HepG2 (cell line): ENCODE measurements at regions not wholly inside any gene's neighbourhood (a gene's known extent, or its start where the extent isn't known, plus 50 kb on each side); places are given as distances from the start of the nearest gene placed in this dataset.

Experiments used
- GTF3A ChIP-seq: sonication (generic); formaldehyde crosslinking; conservative IDR thresholded peaks from 2 replicates; pipeline ENCODE4 v1.4.0; 2020; ENCODE audit warnings: mild to moderate bottlenecking, missing genetic modification reagents
- HDAC1 ChIP-seq: sonication (generic); formaldehyde crosslinking; IDR thresholded peaks from 2 replicates; pipeline ENCODE4 v1.5.1; 2020; ENCODE audit warnings: mild to moderate bottlenecking, missing genetic modification reagents
- HOXA7 ChIP-seq: sonication (generic); formaldehyde crosslinking; IDR thresholded peaks from 2 replicates; pipeline ENCODE4 v1.8.1; 2022; ENCODE audit warnings: mild to moderate bottlenecking, missing genetic modification reagents, moderate library complexity
- MAFK ChIP-seq, 2 experiments: IDR thresholded peaks in 1 of 2; conservative IDR thresholded peaks in 1 of 2; 2 replicates each; pipeline ENCODE4 v1.6.1; 2011; ENCODE audit warnings: improper control_type of control experiment in 2 of 2, low read length in 2 of 2
- RBM39 ChIP-seq: fragments of 200-400 bp; formaldehyde crosslinking; IDR thresholded peaks from one replicate; pipeline ENCODE4 v1.6.1; 2018; ENCODE audit warnings: antibody characterized with exemption, mild to moderate bottlenecking, low read depth, low read length; ENCODE audit not compliant: poor library complexity, severe bottlenecking
- RNF2 ChIP-seq: fragments of 450-650 bp; conservative IDR thresholded peaks from 2 replicates; pipeline ENCODE4 v1.6.1; 2016; ENCODE audit warnings: low read depth
- ZBTB1 ChIP-seq: sonication (generic); formaldehyde crosslinking; IDR thresholded peaks from 2 replicates; pipeline ENCODE4 v1.4.0; 2020; ENCODE audit warnings: missing genetic modification reagents, borderline replicate concordance
- TF ChIP-seq, protein P1 (sequence below): sonication (generic); formaldehyde crosslinking; IDR thresholded peaks from 2 replicates; pipeline ENCODE4 v1.9.0; 2021; ENCODE audit warnings: missing genetic modification reagents, borderline replicate concordance
- TF ChIP-seq, protein P2 (sequence below): sonication (generic); formaldehyde crosslinking; IDR thresholded peaks from 2 replicates; pipeline ENCODE4 v1.5.0; 2020; ENCODE audit warnings: mild to moderate bottlenecking, missing genetic modification reagents, moderate library complexity
- TF ChIP-seq, protein P3 (sequence below): sonication (generic); formaldehyde crosslinking; conservative IDR thresholded peaks from 2 replicates; pipeline ENCODE4 v1.5.0; 2020; ENCODE audit warnings: missing genetic modification reagents
- TF ChIP-seq, protein P4 (sequence below): sonication (generic); formaldehyde crosslinking; IDR thresholded peaks from 2 replicates; pipeline ENCODE4 v1.8.0; 2022; ENCODE audit warnings: mild to moderate bottlenecking, missing genetic modification reagents; ENCODE audit not compliant: insufficient replicate concordance
- TF ChIP-seq, protein P5 (sequence below), 2 experiments: sonication (generic) in 1 of 2; formaldehyde crosslinking in 1 of 2; IDR thresholded peaks; 2 replicates each; pipeline versions ENCODE4 v1.4.0 to v1.6.1; 2018 to 2020; ENCODE audit warnings: missing genetic modification reagents in 2 of 2, borderline replicate concordance in 1 of 2, low read depth in 1 of 2, mild to moderate bottlenecking in 1 of 2, missing biosample characterization in 1 of 2

DNA sequence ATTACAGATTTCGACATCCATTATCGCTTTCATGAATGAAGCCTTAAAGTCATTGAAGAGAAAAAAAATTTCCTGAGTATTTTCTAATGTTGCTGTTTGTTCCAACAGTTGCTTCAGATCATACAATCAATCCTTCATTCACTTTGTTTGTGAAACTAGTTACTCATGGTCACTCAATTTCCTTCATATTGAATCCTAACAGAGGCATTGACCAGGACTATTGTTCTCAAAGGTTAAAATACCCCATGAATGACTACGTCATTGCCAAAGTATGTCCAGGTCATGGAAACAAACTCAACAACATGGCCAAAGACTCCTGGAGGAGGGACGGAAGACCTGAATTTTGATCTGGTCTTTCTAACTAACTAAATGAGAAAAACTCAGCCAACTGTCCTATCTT is 54.0 kb upstream of the ABCB5 start:
- no peak for TF ChIP-seq ZBTB1 (CRISPR knock-in tag)
- TF ChIP-seq, protein P1, sequence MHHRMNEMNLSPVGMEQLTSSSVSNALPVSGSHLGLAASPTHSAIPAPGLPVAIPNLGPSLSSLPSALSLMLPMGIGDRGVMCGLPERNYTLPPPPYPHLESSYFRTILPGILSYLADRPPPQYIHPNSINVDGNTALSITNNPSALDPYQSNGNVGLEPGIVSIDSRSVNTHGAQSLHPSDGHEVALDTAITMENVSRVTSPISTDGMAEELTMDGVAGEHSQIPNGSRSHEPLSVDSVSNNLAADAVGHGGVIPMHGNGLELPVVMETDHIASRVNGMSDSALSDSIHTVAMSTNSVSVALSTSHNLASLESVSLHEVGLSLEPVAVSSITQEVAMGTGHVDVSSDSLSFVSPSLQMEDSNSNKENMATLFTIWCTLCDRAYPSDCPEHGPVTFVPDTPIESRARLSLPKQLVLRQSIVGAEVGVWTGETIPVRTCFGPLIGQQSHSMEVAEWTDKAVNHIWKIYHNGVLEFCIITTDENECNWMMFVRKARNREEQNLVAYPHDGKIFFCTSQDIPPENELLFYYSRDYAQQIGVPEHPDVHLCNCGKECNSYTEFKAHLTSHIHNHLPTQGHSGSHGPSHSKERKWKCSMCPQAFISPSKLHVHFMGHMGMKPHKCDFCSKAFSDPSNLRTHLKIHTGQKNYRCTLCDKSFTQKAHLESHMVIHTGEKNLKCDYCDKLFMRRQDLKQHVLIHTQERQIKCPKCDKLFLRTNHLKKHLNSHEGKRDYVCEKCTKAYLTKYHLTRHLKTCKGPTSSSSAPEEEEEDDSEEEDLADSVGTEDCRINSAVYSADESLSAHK (CRISPR knock-in tag) = no peak
- no peak for TF ChIP-seq GTF3A
- TF ChIP-seq, protein P2, sequence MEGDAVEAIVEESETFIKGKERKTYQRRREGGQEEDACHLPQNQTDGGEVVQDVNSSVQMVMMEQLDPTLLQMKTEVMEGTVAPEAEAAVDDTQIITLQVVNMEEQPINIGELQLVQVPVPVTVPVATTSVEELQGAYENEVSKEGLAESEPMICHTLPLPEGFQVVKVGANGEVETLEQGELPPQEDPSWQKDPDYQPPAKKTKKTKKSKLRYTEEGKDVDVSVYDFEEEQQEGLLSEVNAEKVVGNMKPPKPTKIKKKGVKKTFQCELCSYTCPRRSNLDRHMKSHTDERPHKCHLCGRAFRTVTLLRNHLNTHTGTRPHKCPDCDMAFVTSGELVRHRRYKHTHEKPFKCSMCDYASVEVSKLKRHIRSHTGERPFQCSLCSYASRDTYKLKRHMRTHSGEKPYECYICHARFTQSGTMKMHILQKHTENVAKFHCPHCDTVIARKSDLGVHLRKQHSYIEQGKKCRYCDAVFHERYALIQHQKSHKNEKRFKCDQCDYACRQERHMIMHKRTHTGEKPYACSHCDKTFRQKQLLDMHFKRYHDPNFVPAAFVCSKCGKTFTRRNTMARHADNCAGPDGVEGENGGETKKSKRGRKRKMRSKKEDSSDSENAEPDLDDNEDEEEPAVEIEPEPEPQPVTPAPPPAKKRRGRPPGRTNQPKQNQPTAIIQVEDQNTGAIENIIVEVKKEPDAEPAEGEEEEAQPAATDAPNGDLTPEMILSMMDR (CRISPR knock-in tag) = no peak
- no peak for TF ChIP-seq HDAC1
- TF ChIP-seq, protein P3, sequence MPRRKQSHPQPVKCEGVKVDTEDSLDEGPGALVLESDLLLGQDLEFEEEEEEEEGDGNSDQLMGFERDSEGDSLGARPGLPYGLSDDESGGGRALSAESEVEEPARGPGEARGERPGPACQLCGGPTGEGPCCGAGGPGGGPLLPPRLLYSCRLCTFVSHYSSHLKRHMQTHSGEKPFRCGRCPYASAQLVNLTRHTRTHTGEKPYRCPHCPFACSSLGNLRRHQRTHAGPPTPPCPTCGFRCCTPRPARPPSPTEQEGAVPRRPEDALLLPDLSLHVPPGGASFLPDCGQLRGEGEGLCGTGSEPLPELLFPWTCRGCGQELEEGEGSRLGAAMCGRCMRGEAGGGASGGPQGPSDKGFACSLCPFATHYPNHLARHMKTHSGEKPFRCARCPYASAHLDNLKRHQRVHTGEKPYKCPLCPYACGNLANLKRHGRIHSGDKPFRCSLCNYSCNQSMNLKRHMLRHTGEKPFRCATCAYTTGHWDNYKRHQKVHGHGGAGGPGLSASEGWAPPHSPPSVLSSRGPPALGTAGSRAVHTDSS (CRISPR knock-in tag) = no peak
- TF ChIP-seq, protein P4, sequence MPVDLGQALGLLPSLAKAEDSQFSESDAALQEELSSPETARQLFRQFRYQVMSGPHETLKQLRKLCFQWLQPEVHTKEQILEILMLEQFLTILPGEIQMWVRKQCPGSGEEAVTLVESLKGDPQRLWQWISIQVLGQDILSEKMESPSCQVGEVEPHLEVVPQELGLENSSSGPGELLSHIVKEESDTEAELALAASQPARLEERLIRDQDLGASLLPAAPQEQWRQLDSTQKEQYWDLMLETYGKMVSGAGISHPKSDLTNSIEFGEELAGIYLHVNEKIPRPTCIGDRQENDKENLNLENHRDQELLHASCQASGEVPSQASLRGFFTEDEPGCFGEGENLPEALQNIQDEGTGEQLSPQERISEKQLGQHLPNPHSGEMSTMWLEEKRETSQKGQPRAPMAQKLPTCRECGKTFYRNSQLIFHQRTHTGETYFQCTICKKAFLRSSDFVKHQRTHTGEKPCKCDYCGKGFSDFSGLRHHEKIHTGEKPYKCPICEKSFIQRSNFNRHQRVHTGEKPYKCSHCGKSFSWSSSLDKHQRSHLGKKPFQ (CRISPR knock-in tag) = no peak
- no peak for TF ChIP-seq RBM39
- no peak for TF ChIP-seq MAFK (conservative IDR thresholded peaks at IDR 0.05 in 1 of 2, IDR thresholded peaks at IDR 0.05 in 1 of 2; ENCODE audit: low read length in 2 of 2)
- no peak for TF ChIP-seq RNF2
- TF ChIP-seq, protein P5, sequence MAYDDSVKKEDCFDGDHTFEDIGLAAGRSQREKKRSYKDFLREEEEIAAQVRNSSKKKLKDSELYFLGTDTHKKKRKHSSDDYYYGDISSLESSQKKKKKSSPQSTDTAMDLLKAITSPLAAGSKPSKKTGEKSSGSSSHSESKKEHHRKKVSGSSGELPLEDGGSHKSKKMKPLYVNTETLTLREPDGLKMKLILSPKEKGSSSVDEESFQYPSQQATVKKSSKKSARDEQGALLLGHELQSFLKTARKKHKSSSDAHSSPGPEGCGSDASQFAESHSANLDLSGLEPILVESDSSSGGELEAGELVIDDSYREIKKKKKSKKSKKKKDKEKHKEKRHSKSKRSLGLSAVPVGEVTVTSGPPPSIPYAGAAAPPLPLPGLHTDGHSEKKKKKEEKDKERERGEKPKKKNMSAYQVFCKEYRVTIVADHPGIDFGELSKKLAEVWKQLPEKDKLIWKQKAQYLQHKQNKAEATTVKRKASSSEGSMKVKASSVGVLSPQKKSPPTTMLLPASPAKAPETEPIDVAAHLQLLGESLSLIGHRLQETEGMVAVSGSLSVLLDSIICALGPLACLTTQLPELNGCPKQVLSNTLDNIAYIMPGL (CRISPR knock-in tag; IDR thresholded peaks at IDR 0.05; ENCODE audit: borderline replicate concordance in 1 of 2, low read depth in 1 of 2) = no peak
- TF ChIP-seq HOXA7 (CRISPR knock-in tag) = no peak
